Smooth muscle cell (in vitro differentiated cells): ENCODE measurements at regions not wholly inside any gene's neighbourhood (a gene's known extent, or its start where the extent isn't known, plus 50 kb on each side); places are given as distances from the start of the nearest gene placed in this dataset.
A peak's percentile ranks its signal among the peaks of the same experiment; 100 is the strongest.

Source experiments
- DNase-seq: peaks from one replicate; lab custom pipeline; 2025; ENCODE audit not compliant: unreplicated experiment; lab: John Stamatoyannopoulos, UW
- H2AFZ ChIP-seq: fragments of 200-600 bp; sonication (generic); 2 replicates; pipeline ENCODE4 v1.6.0; 2016; ENCODE audit warnings: antibody characterized with exemption, low read depth, mild to moderate bottlenecking
- H3F3A ChIP-seq: fragments of 200-600 bp; sonication (generic); 2 replicates; pipeline ENCODE4 v1.6.0; 2017; ENCODE audit warnings: antibody characterized with exemption, low read depth
- H3K27ac ChIP-seq: fragments of 200-600 bp; sonication (generic); 2 replicates; pipeline ENCODE4 v1.5.1; 2016; ENCODE audit warnings: low read depth, mild to moderate bottlenecking
- H3K27me3 ChIP-seq: fragments of 200-600 bp; sonication (generic); 2 replicates; pipeline ENCODE4 v1.6.1; 2016; ENCODE audit warnings: low read depth, mild to moderate bottlenecking
- H3K36me3 ChIP-seq: fragments of 200-600 bp; sonication (generic); 2 replicates; pipeline ENCODE4 v1.5.1; 2016; ENCODE audit warnings: low read depth
- H3K4me1 ChIP-seq: fragments of 200-600 bp; sonication (generic); 2 replicates; pipeline ENCODE4 v1.5.1; 2016; ENCODE audit warnings: low read depth
- H3K4me2 ChIP-seq: fragments of 200-600 bp; sonication (generic); 2 replicates; pipeline ENCODE4 v1.6.0; 2016; ENCODE audit warnings: mild to moderate bottlenecking
- H3K4me3 ChIP-seq: fragments of 200-600 bp; sonication (generic); 2 replicates; pipeline ENCODE4 v1.5.1; 2016; ENCODE audit warnings: mild to moderate bottlenecking
- H3K79me2 ChIP-seq: fragments of 200-600 bp; sonication (generic); 2 replicates; pipeline ENCODE4 v1.6.0; 2016; ENCODE audit warnings: low read depth, mild to moderate bottlenecking
- H3K9ac ChIP-seq: fragments of 200-600 bp; sonication (generic); 2 replicates; pipeline ENCODE4 v1.6.0; 2016; ENCODE audit warnings: low read depth
- H3K9me3 ChIP-seq: fragments of 200-600 bp; sonication (generic); replicated peaks from 2 replicates; pipeline ENCODE4 v1.5.1; 2016; ENCODE audit warnings: low read depth
- H4K20me1 ChIP-seq: fragments of 200-600 bp; sonication (generic); 2 replicates; pipeline ENCODE4 v1.6.0; 2016; ENCODE audit warnings: low read depth
- CTCF ChIP-seq: fragments of 200-600 bp; sonication (generic); IDR thresholded peaks from 2 replicates; pipeline ENCODE4 v1.5.1; 2017; ENCODE audit warnings: borderline replicate concordance, mild to moderate bottlenecking, antibody characterized with exemption; ENCODE audit not compliant: insufficient read depth, poor library complexity, severe bottlenecking
- WGBS: methylation state at CpG from one replicate; pipeline ENCODE4 v1.1.7; 2016; ENCODE audit warnings: low lambda C conversion rate; 5-methylcytosine and 5-hydroxymethylcytosine counted together

- Histone ChIP-seq H3K9me3 (no peaks in the 10 kb centered on the region), H3K36me3 (no peaks in the 10 kb centered on the region), H3K4me1 (peaks cover 6% of the 10 kb centered on the region), H3F3A (no peaks in the 10 kb centered on the region), H3K4me2 (peak overlapping the region; percentile 96), H3K79me2 (no peaks in the 10 kb centered on the region), H3K27me3 (peaks cover 87% of the 10 kb centered on the region), H3K9ac (no peak overlapping the region), H2AFZ (peak overlapping the region; percentile 79), H3K27ac (no peak overlapping the region), H4K20me1 (no peaks in the 10 kb centered on the region), H3K4me3 (peak overlapping the region; percentile 64)
- WGBS, result 35% methylated on average over 16 of the region's 16 CpGs
- no peak for TF ChIP-seq CTCF
- DNase-seq, result no peak
Observed at GRCh38 chr1:98044766-98045165, 123.9 kb upstream of the DPYD start.

GRCh38 chr1:98044071-98044697 is 123.3 kb upstream of the DPYD start:
- peaks cover 6% of the 10 kb centered on the region for H3K4me1 ChIP-seq
- no peaks in the 10 kb centered on the region for H3K36me3 ChIP-seq
- 62% methylated on average over 12 of the region's 12 CpGs for WGBS
- no peak for DNase-seq
- peaks cover 81% of the 10 kb centered on the region for H3K27me3 ChIP-seq
- no peak overlapping the region for H3K9ac ChIP-seq
- H3K79me2 ChIP-seq, result no peaks in the 10 kb centered on the region
- H3K4me3 ChIP-seq, result no peak overlapping the region
- H3K9me3 ChIP-seq, result no peaks in the 10 kb centered on the region
- no peak overlapping the region for H2AFZ ChIP-seq
- H4K20me1 ChIP-seq, result no peaks in the 10 kb centered on the region
- no peak overlapping the region for H3K27ac ChIP-seq
- H3F3A ChIP-seq, result no peaks in the 10 kb centered on the region
- H3K4me2 ChIP-seq, result no peak overlapping the region
- no peak for TF ChIP-seq CTCF

- 93% methylated on average over 2 of the region's 2 CpGs for WGBS
- Histone ChIP-seq H3K9me3 (no peaks in the 10 kb centered on the region), H3K9ac (no peak overlapping the region), H3K4me1 (no peaks in the 10 kb centered on the region), H2AFZ (no peak overlapping the region), H3K4me3 (no peak overlapping the region), H4K20me1 (no peaks in the 10 kb centered on the region), H3K79me2 (no peaks in the 10 kb centered on the region), H3K36me3 (no peaks in the 10 kb centered on the region), H3F3A (no peaks in the 10 kb centered on the region), H3K4me2 (no peak overlapping the region), H3K27ac (no peak overlapping the region), H3K27me3 (peaks cover 19% of the 10 kb centered on the region)
- no peak for DNase-seq
- TF ChIP-seq CTCF, result no peak
Observed at GRCh38 chr1:98035602-98036002, 114.8 kb upstream of the DPYD start.

- Histone ChIP-seq H3F3A (no peaks in the 10 kb centered on the region), H3K4me2 (no peak overlapping the region), H3K79me2 (no peaks in the 10 kb centered on the region), H3K27ac (no peak overlapping the region), H3K4me1 (no peaks in the 10 kb centered on the region), H3K4me3 (no peak overlapping the region), H3K27me3 (peaks cover 19% of the 10 kb centered on the region), H4K20me1 (no peaks in the 10 kb centered on the region), H2AFZ (no peak overlapping the region), H3K9ac (no peak overlapping the region), H3K36me3 (no peaks in the 10 kb centered on the region), H3K9me3 (no peaks in the 10 kb centered on the region)
- no peak for DNase-seq
- TF ChIP-seq CTCF, result no peak
- 73% methylated on average over 3 of the region's 3 CpGs for WGBS
Observed at GRCh38 chr1:98034505-98034904, 113.7 kb upstream of the DPYD start.
